A673 (cell line): ENCODE measurements at regions not wholly inside any gene's neighbourhood (a gene's known extent, or its start where the extent isn't known, plus 50 kb on each side); places are given as distances from the start of the nearest gene placed in this dataset.

Experiments
- BruUV-seq: library from RNA; stranded (reverse); fragments of 400-500 nt; replicated peaks from 2 replicates; lab custom pipeline; 2021; lab: Mats Ljungman, UMichigan
- CTCF ChIA-PET: fragments of 300-600 bp; sonication (Branson Sonifier 250); formaldehyde crosslinking; loops from one replicate; lab custom pipeline; 2022; ENCODE audit warnings: antibody characterized with exemption; lab: Charles Lee
- POLR2A ChIA-PET: fragments of 300-600 bp; sonication (Branson Sonifier 250); formaldehyde crosslinking; loops from one replicate; lab custom pipeline; 2022; ENCODE audit warnings: antibody characterized with exemption; ENCODE audit not compliant: low non-redundant PET; lab: Charles Lee
- DNase-seq: peaks from one replicate; pipeline ENCODE4 v3.0.0-alpha.2; 2015; ENCODE audit warnings: low spot score
- H3K27ac ChIP-seq: fragments of 200-600 bp; sonication (generic); 2 replicates; pipeline ENCODE4 v1.5.1; 2016; ENCODE audit warnings: mixed run types, low read depth, mild to moderate bottlenecking, mixed read lengths, antibody characterized with exemption, low read length; ENCODE audit not compliant: poor library complexity, severe bottlenecking
- H3K27me3 ChIP-seq: fragments of 200-600 bp; sonication (generic); replicated peaks from 2 replicates; pipeline ENCODE4 v1.6.1; 2017; ENCODE audit warnings: mixed run types, low read depth, mild to moderate bottlenecking, mixed read lengths, antibody characterized with exemption, low read length; ENCODE audit not compliant: insufficient read depth, poor library complexity
- H3K36me3 ChIP-seq: fragments of 200-600 bp; sonication (generic); 2 replicates; pipeline ENCODE4 v1.6.1; 2016; ENCODE audit warnings: mixed run types, mild to moderate bottlenecking, mixed read lengths, antibody characterized with exemption, low read length; ENCODE audit not compliant: insufficient read depth, poor library complexity, severe bottlenecking
- H3K4me1 ChIP-seq: fragments of 200-600 bp; sonication (generic); 2 replicates; pipeline ENCODE4 v1.6.1; 2017; ENCODE audit warnings: mixed run types, mild to moderate bottlenecking, mixed read lengths, antibody characterized with exemption, low read length; ENCODE audit not compliant: insufficient read depth, poor library complexity, severe bottlenecking
- H3K4me3 ChIP-seq: fragments of 200-600 bp; sonication (generic); 2 replicates; pipeline ENCODE4 v1.5.1; 2016; ENCODE audit warnings: low read depth, mixed run types, mild to moderate bottlenecking, mixed read lengths, low read length; ENCODE audit not compliant: poor library complexity, severe bottlenecking
- H3K9me3 ChIP-seq: fragments of 200-600 bp; sonication (generic); 2 replicates; pipeline ENCODE4 v1.6.1; 2016; ENCODE audit warnings: mixed run types, low read depth, mild to moderate bottlenecking, mixed read lengths, antibody characterized with exemption, low read length; ENCODE audit not compliant: poor library complexity, severe bottlenecking
- EZH2 ChIP-seq: fragments of 200-600 bp; sonication (generic); IDR thresholded peaks from 2 replicates; pipeline ENCODE4 v1.6.1; 2017; ENCODE audit warnings: borderline replicate concordance, low read depth, mild to moderate bottlenecking, mixed read lengths, antibody characterized with exemption, low read length; ENCODE audit not compliant: poor library complexity, severe bottlenecking
- intact Hi-C: fragments of 100-400 bp; cut with micrococcal nuclease; formaldehyde crosslinking; loops from one replicate; pipeline ENCODE4 v1.10.0; 2022; ENCODE audit not compliant: unreplicated experiment
- TF ChIP-seq, protein P1 (sequence below): fragments of 300-800, 200-600 bp; sonication (generic); conservative IDR thresholded peaks from 2 replicates; pipeline ENCODE4 v1.5.1; 2017; ENCODE audit warnings: low read depth, mild to moderate bottlenecking, antibody characterized with exemption, low read length, moderate library complexity, mixed read lengths

DNA sequence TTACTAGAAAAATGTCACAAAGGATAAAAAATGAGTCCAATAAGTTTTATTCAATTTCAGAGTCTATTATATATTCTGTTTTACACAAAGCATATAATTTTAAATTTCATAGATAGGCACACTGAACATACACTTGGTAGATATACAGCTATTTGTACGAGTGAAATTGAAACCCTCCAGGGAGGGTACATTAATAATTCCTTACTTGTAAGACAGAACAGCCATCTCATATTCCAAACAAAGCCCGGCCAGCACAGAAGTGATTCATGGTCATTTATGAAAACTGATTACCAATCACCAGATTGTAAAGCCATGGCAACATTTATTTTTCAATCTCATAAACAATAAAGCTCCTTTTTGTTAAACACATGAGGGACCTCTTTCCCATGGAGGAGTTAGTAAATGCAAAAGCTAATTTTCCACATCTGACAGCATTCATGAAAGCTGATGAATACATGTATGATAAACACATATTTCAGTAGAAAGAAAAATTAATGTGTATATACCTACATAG is 190.6 kb downstream of the TDRD15 start:
- TF ChIP-seq EZH2: no peak
- TF ChIP-seq, protein P1, sequence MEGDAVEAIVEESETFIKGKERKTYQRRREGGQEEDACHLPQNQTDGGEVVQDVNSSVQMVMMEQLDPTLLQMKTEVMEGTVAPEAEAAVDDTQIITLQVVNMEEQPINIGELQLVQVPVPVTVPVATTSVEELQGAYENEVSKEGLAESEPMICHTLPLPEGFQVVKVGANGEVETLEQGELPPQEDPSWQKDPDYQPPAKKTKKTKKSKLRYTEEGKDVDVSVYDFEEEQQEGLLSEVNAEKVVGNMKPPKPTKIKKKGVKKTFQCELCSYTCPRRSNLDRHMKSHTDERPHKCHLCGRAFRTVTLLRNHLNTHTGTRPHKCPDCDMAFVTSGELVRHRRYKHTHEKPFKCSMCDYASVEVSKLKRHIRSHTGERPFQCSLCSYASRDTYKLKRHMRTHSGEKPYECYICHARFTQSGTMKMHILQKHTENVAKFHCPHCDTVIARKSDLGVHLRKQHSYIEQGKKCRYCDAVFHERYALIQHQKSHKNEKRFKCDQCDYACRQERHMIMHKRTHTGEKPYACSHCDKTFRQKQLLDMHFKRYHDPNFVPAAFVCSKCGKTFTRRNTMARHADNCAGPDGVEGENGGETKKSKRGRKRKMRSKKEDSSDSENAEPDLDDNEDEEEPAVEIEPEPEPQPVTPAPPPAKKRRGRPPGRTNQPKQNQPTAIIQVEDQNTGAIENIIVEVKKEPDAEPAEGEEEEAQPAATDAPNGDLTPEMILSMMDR: no peak
- H3K27me3 ChIP-seq: no peaks in the 10 kb centered on the region
- H3K27ac ChIP-seq: no peak overlapping the region
- no TSS peak for BruUV-seq
- CTCF ChIA-PET: interaction anchor here (0.6 kb wide), 1 partner anchor 197 kb away, joined by 13 read pairs; no protein-coding TSS in a partner anchor
- no peaks in the 10 kb centered on the region for H3K9me3 ChIP-seq
- H3K4me1 ChIP-seq: no peaks in the 10 kb centered on the region
- POLR2A ChIA-PET: no interaction called here
- DNase-seq: no peak
- H3K36me3 ChIP-seq: no peaks in the 10 kb centered on the region
- intact Hi-C loops: no loop called here
- no peak overlapping the region for H3K4me3 ChIP-seq

DNA sequence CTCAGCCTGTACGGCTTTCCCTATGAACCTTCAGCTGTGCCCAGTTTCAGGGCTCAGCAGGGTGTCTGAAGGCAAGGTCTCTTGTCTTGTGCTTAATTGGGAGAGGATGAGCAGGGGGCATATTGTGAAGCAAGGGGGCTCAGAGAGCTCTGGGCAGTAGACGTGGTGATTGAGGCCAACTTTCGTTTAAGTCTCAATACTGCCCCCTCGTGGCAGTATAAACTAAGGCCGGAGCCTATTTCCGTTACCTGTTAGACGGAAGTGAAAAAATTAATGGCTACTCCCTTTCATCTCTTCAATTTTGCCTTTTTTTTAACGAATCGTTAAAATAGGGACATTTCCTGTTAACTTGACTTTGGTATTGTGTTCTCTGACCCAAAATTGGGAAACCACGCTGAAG is 193.4 kb downstream of the TDRD15 start:
- CTCF ChIA-PET: interaction anchor here (0.7 to 1.5 kb wide), 6 partner anchors 105 to 449 kb away, joined by 3 to 6 read pairs (median 3); no protein-coding TSS in a partner anchor
- no TSS peak for BruUV-seq
- DNase-seq: peak; percentile 51
- Histone ChIP-seq H3K4me1 (no peaks in the 10 kb centered on the region), H3K9me3 (no peaks in the 10 kb centered on the region), H3K27me3 (no peaks in the 10 kb centered on the region), H3K4me3 (no peak overlapping the region), H3K27ac (no peak overlapping the region), H3K36me3 (no peaks in the 10 kb centered on the region)
- POLR2A ChIA-PET: no interaction called here
- TF ChIP-seq, protein P1: peak; percentile 75
- no peak for TF ChIP-seq EZH2
- intact Hi-C loops: loop anchor here (2.0 to 5.0 kb wide), 3 partner anchors 140 to 655 kb away; no protein-coding TSS in a partner anchor

DNA sequence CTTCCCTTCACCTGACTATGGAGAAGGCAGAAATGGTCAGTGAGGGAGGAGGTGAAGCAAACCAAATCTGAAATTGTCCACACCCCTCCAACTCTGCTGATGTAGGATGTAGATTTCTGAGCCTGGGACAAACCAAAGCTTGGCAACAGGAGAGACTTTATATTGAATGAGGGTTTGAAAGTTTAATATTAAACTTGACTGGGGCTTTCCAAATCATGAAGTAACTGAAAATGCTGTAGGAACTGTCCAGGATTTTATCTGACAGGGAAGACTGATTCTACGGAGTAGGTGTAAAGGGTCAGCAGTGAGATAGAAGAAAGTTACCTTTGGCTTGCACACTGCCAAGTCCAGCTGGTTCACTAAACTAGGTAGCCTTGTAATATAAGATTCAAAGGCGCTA is 194.5 kb downstream of the TDRD15 start:
- intact Hi-C loops: loop anchor here (5.0 kb wide), 1 partner anchor 656 kb away; no protein-coding TSS in a partner anchor
- TF ChIP-seq, protein P1: no peak
- no peak for DNase-seq
- ChIA-PET CTCF (interaction anchor here (1.1 kb wide), 1 partner anchor 275 kb away, joined by 6 read pairs; no protein-coding TSS in a partner anchor), POLR2A (interaction anchor here (0.6 kb wide), 1 partner anchor 408 kb away, joined by 3 read pairs; no protein-coding TSS in a partner anchor)
- no TSS peak for BruUV-seq
- Histone ChIP-seq H3K27me3 (no peaks in the 10 kb centered on the region), H3K4me3 (no peak overlapping the region), H3K27ac (no peak overlapping the region), H3K4me1 (no peaks in the 10 kb centered on the region), H3K36me3 (no peaks in the 10 kb centered on the region), H3K9me3 (no peaks in the 10 kb centered on the region)
